NCI-H82 (cell line): ENCODE measurements at regions not wholly inside any gene's neighbourhood (a gene's known extent, or its start where the extent isn't known, plus 50 kb on each side); places are given as distances from the start of the nearest gene placed in this dataset.
"Not testable (repeated sequence)": the region's sequence is repeated elsewhere in the genome, so short reads cannot be mapped to it uniquely, and the experiment has no call there.

ENCODE experiments used
- DNase-seq: peaks from one replicate; lab custom pipeline; 2025; lab: John Stamatoyannopoulos, UW

DNA sequence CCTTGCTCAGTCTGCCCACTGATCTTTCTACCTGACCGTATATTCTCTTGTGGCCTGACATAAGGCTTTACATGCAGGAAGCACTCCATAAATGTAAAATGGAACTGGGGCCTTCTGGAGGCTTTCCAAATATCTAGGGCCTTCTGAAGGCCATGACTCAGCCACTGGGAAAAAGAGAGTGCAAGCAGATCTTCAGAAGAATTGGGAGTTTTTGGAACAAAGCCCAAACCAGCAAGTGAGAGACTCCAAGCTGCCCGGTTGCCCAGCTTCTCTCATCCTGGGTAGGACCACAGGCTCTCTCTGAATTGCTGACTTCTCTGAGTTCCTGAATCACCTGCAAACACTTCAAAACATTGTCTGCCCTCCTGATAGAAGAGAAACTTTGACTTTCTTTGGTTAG is 107.9 kb upstream of the BMAL1 start:
- DNase-seq = no peak

DNA sequence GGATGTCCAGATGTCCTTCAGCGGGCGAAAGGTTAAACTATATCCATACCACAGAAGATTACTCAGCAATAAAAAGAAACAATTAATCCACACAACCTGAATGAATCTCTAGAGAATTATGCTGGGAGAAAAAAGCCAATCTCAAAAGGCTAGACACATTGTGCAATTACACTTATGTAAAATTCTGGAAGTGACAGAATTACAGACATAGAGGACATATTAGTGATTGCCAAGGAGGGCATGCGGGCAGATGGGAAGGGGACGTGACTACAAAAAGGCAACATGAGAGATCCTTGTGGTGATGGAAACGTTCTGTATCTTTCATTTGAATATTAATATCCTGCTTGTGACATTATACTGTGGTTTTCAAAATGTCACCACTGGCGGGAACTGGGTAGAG is 103.5 kb upstream of the BMAL1 start:
- no peak for DNase-seq

DNA sequence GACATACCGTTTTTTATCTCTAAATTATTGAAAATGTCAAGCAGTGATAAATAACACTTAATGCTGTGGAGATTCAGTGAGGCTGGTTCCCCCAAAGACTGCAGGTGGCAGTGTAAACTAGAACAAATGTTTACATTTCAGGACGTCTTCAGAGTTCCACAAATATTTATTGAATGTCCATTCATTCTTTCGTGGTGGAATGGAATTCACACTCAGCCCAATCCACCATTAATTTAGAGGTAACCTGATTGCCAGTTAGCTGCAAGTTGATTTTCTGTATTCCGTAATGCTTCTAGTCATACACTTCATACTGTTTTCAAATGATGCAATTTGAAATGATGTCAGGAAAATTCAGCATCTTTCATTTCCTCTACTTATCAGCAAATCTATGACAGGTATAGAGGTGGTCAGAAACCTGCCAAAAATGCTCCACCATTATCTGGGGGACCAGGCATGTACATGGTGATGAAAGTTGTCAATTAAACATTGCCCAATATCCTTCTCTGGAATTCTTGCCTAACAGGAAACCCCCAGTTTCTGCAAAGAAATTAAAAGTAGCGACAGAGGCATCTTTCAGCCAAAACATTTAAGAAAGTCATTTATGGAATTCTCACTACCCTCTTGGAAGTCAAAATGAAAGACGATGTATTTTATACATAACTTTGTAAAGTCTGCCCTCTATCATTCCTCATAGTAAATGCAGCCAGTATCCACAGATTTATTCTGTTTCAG is 94.3 kb upstream of the BMAL1 start:
- peak; percentile 32 for DNase-seq

DNA sequence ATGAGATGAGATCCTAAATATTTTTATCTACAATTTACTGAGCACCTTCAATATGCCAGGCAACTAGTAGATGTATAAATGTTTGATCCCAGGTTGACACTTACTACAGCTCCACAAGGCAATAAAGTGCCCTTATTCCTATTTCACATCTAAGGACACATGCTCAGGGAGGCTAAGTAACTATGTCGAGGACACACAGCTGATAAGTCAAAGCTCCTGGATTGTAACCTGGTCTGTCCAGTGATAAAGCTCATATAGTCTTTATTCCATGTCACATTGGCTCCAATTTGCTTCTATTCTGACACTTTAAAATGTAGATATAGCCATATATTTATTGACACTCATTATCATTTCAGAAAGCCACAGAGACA is 93.8 kb upstream of the BMAL1 start:
- DNase-seq = no peak

DNA sequence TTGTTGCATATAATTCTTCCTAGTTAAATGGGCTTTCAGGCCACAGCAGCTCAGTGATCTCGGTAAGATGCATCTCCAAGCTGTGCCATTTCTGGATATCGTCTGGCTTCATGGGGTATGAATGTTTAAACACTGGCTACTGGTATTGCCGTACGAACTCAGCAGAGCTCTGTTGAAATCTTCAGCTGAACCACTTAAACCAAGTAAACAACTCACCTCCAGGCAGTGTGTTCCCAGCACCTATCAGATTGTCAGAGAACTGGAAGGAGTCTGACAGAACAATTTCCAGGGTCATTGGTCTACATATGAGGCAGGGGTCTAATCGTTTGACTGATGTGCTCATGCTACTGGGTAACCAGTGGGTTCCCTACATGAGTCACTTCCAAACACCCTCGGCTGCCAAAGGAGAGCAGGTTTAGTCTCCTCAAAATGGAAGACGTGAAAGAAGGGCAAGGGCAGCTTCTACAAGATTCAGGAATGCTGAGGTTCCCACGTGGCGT is 93.2 kb upstream of the BMAL1 start:
- DNase-seq = peak; percentile 1

DNA sequence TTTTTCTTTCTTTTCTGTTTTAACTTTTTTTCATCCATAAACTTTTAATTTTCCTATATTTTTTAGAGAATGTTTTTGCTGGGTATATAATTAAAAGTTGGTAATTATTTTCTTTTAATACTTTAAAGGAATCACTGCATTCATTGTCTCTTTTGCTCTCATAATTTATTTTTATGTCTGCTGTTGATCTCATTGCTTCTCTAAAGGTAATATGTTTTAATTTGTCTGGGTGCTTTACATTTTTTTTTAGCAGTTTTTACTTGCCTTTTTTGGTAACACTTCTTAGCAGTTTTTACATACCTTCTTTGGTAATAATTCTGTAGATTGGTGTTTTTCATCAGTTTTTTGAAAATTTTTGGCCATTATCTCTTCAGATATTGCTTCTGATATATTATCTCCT is 89.4 kb upstream of the BMAL1 start:
- DNase-seq = no peak

DNA sequence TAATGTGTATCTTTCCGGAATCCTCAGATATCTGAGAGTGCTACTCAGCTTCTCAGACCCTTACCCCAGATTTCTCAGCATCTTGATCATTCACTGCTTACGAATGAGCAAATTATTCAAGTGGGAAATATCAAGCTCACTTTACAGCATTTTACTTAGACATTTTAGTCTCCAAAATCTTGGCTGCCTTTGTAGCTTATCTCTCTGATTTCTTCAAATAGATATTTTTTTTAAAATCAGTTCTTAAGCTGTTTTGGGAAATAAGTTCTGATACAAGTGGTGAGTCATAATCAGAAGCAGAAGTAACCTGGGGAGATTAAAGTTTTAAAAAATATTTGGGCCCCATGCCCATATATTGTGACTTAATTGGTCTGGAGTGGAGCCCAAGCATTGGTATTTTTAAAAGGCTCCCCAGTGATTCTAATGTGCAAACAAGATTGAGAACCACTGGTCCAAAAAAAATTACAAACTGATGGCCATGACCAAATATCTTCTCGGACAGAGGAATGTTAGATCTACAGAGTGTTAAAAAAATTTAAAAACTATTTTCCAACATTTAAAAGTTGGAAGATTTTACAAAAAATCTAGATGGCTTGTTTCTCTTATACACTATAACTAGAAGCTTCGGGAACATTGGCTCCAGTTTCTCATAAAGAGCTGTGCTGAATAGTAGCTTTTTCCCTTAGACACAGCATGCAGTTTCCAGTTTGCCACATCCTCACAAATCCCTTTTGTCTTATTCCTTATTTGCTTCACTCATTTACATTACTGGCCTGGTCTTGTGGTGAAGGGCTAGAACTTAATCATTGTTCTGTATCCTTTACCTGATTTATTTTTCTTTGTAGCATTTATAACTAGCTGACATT is 87.8 kb upstream of the BMAL1 start:
- no peak for DNase-seq

DNA sequence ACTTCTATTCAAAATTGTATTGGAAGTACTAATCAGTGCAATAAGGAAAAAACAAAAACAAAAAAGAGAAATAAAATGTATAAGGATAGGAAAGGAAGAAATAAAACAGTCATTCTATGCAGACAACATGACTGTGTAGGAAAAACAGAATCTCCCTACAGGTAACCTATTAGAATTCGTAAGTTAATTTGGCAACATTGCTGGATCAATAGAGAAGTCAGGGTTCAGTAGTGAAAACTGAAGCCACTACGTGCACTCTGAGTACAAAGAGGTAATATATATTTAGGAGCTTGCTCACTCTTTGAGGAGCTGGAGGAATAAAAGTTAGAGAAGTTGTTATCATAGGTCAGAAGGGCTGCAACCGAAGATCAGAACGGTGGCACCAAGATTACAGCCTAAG is 84.0 kb upstream of the BMAL1 start:
- DNase-seq = no peak

DNA sequence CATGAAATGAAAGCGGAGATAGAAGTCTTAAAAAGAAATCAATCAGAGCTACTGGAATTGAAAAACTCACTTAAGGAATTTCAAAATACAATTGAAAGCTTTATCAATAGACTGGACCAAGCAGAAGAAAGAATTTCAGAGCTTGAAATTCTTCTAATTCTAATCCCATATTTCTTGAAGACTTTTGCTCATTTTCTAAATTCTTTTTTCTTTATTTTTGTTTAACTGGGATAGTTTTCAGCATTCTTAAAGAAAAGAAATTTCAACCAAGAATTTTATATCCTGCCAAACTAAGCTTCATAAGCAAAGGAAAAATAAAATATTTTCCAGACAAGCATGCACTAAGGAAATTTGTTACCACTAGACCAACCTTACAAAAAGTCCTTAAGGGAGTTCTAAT is 80.2 kb upstream of the BMAL1 start:
- DNase-seq = not testable (repeated sequence)

DNA sequence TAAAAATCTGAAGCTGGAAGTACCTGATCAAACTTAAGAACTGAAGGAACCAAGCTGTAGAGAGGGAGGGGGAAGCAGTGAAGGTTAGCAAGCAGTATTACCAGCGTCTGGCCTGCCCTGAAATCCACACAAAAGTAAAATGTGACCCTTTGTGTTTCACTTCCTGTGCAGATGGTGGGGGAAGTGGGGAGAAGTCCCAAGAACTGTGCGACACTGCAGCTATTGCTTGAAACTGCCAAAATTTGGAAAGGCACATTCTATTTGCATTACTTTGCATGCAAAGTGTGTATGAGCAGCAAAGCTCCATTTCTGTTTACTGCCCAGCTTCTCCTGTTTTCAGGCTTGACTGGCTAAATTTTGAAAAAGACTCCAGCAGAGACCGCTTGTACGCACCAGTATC is 72.1 kb upstream of the BMAL1 start:
- no peak for DNase-seq

DNA sequence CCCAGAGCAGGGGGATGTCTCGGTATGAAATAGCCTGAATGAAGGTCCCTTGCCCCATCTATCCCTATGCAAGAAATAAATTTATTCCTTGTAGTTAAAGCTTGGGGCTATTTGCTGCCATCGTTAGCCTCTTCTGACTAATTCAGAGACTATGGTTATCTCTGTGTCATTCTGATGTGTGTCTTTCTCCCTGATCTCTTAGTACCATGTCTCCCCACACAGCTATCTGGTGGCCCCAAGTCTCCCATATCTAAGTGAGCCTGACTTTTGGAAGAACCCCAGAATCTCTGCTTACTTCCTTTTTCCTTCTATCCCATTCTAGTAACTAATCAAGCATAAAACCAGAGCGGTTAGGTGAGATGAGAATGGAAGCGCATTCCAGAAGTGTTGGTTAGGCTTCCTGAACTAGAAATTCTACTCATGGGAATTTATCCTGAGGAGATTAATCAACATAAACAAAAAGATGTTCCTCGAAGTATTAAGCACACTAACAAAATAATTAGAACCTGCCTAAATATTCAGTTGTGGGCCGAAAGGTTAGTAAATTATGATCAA is 71.4 kb upstream of the BMAL1 start:
- no peak for DNase-seq

DNA sequence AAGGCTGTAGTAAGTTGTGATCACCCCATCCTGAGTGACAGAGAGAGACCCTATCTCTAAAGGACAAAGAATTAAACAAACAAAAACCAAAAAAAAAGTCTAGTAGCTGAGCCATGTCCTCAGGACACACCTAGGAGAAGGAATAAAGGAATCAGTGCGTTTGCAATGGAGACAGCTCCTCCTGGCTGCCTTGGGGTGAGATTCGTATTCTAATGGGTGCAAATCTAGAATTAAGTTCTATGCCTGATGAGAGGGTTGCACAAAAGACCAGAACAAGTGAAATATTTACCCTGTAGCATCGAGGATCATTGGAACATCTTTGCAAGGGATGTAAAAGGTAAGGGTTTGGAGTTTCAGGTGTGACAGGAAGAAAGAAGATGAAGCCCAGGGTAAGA is 70.3 kb upstream of the BMAL1 start:
- DNase-seq = peak; percentile 4

DNA sequence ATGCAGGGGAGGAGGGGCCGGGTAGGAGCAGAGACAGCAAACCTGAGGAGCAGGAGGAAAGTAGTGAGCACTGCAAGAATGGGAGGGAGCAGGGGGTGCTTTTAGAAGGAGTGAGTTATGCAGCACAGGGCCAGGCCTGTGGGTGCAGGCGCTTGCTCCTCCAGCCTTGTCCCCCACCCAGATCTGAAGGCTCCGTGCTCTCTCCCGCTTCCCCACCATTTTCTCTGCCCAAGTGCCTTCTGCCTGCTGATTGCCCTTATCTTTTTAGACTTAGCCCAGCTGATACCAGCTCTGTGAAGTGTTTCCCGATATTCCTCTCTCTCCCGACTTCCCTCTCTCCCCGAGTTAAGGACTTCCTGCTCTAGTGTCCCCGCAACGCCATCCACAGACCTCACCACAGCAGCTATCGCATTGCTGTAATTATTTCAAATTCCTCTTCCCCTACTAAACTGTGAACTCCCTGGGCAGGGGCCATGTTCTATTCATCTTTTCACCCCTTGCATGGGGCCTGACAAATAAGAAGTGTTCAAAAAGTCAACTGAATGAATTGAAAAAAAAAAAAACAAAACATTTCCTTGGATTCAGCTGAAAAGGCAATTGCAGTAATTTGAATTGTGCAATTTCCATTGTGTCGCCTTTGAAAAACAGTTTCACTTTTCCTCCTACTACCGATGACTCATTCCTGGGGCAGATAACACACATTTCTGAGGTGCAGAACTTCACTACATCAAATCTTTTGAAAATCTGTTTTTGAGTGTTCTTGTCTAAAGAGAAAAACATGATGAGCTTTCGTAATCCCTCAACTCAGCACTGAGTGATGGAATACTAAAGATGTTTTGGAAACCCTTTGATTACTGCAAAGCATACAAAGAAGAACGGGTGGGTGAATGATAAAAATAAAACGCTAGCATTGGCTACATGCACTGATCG is 69.7 kb upstream of the BMAL1 start:
- DNase-seq = no peak

DNA sequence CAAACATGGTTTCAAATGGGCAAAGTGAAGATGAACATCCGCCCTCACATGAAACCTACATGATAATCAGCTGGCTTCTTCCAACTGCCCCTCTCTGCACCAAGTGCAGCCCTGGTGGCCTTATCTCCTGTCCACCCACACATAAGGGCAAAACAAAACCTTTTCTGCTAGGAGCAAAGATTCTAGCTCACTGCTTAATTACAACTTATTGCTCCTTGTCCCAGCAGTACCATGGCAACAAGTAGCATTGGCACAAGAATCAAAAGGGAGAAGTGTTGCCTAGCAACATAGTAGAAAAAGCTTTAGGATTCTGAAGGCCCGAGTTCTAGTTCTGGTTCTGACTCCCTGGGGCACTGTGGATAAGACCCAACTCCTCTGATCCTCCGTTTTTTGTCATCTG is 68.7 kb upstream of the BMAL1 start:
- DNase-seq = no peak

DNA sequence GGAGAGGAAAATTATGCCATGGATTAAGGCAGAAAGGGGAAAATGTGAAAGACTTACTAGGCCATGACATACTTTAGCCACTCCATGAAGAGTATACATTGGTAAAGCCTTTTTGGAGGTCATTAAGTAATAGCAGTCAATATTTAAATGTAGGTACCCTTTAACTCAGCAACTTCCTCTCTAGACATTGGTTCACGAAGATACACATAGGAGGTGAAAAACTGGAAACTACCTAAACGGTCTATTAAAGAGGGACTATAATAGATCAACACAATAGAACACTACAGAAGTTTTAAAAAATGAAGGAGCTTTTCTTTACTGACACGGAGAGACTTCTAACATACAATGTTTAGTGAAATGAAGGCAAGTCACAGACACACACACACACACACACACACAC is 68.2 kb upstream of the BMAL1 start:
- DNase-seq = no peak

DNA sequence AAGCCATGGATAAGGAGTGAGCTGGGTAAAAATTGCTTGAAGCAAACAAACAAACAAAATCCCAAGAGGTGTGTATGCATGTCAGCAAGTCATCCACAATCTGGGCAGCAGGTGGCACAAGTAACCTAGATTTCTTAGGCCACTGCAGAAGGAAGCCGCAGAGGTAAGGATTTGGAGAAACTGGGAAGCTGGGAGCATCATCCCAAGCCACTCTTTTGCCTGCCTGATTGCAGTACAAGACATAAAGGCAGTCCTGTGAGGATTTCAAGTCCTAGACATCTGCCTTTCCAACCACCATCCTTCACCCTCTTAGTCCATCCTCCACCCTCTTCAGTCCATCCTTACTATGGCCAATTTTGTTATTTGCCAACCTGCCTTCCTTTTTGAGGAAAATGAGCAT is 67.2 kb upstream of the BMAL1 start:
- DNase-seq = peak; percentile 82

DNA sequence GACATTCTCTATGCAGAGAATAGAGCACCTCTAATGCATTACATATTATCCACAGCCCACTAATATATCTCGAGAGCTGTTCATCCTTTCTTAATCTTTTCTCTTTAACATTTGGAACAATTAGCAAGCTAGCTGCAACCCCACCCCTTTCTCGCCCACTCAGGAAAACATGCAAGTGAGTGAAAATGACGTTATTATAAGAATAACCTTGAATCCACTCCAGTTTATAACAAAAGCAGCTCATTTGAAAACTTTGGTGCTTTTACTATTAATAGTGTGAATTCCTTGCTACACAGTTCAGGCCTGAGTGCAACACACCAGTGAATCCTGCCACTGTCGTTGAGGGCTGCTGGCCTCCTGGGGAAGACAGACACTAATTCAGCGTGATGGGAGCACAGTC is 63.3 kb upstream of the BMAL1 start:
- DNase-seq = no peak

DNA sequence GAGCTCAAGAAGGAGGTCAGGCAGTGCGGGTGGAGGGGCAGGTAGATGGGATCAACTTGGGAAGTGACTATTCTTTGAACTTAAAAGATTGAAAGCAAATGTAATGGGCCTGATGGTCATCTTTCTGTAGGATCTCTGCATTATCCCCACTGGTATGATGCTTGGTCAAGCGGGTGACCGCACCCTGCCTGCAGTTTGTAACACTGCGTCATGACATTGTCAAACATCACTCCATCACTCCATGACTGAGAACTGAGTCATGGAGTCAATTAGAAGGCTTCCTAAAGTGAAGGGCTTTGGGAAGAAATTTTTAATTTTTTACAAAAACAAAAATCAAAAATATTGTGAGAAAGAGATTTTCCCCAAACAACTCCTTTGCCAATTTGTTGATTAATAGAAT is 62.4 kb upstream of the BMAL1 start:
- no peak for DNase-seq

DNA sequence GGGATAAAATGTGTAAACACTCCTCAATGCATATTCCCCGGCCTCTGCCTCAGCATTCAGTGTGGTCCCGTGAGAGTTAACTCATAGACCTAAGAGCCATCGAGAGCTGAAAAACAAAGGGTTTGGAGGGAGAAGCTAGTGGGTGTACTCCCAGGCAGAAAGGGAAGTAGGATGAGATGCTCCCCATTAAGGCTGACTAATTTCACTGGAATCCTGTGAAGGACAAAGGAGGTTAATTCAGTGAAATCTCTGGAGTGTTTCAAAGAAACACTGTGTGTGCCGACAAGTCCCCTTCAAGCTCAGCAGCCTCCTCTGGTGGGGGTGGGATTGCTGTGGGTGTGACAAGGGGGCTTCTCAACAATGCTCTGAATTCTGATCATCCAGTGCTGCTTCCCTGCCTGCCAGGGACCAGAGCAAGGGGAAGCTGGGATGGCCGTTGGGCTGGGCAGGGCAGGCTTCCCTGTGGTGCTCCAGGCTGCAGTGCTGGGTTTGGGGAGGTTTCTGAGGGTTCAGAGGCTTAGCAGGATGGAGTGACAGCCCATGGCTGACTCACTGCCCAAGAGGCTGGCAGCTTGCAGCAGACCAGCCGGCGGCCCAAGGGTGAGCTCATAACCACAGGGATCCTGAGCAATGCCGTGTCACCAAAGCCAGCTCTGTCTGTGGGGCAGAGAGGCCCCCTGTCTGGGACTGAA is 61.4 kb upstream of the BMAL1 start:
- DNase-seq = no peak

DNA sequence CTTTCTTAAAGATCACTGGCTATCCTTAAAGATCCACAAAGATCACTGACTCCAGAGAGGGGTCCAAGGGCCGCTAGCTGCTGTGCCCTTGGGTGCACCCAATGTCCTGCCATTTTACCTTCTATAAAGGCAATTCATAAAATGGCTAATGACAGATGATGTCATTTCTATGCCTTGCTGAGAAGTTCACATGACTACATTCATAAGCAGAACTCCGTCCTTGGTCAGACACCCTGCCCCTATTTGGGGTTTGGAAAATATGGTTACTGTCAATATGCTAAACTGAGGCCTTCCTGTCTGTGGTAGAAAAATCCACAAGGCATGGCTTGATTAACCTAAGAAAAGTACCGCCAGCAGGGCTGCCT is 60.9 kb upstream of the BMAL1 start:
- DNase-seq = no peak

DNA sequence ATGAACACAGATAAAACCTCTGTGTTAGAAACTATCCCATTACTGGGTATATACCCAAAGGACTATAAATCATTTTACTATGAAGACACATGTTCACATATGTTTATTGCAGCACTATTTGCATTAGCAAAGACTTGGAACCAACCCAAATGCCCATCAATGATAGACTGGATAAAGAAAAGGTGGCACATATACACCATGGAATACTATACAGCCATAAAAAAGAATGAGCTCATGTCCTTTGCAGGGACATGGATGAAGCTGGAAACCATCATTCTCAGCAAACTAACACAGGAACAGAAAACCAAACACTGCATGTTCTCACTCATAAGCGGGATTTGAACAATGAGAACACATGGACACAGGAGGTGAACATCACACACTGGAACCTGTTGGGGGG is 58.9 kb upstream of the BMAL1 start:
- DNase-seq = not testable (repeated sequence)

DNA sequence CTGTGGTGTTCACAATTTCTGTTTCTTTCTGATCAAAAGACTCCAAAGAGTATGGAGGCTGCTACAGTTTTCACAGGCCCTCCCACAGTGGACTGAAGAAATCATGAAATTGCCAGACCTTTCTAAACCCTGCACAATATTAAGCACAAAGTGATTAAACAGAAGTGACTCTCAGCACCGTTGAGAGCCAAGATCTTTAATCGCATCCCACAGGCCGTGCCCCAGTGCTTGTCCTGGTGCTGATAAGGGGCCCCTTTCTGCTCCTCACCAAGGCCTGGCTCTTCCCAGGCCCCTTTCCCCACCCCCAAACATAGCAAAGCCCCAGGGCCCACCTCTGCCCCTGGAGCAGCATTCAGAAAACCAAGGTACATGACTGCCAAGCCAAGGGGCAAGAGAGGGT is 57.4 kb upstream of the BMAL1 start:
- no peak for DNase-seq
